ENCODE measurements at regions not wholly inside any gene's neighbourhood (a gene's known extent, or its start where the extent isn't known, plus 50 kb on each side); places are given as distances from the start of the nearest gene placed in this dataset.

GRCh38 chr15:60257591-60258159, 140.1 kb downstream of the ANXA2 start:
- no peaks in the 10 kb centered on the region for H3K4me1 ChIP-seq (ENCODE audit: control insufficient read depth, insufficient read depth, low read length)
- ChIA-PET SMC1A (ENCODE audit: uncharacterized antibody, unreplicated experiment) (interaction anchor here (0.6 kb wide), 2 partner anchors 102 to 104 kb away, joined by 3 read pairs; no protein-coding TSS in a partner anchor), RAD21 (ENCODE audit: unreplicated experiment) (no interaction called here), POLR2A (no interaction called here), CTCF (interaction anchor here (0.7 kb wide), 1 partner anchor 342 kb away, joined by 3 read pairs; no protein-coding TSS in a partner anchor)
- H3K27me3 ChIP-seq (replicated peaks in 1 of 2; ENCODE audit: control insufficient read depth in 2 of 2, insufficient read depth in 2 of 2, low read length in 1 of 2): peaks cover 3 to 4% of the 10 kb centered on the region in 2 experiments; a peak in 2 of 4 replicates
- ATAC-seq (no peak), DNase-seq (ENCODE audit: low read depth, low spot score) (no peak), FAIRE-seq (no peak)
- no peaks in the 10 kb centered on the region for H3K79me2 ChIP-seq (ENCODE audit: control insufficient read depth, insufficient read depth, low read length)
- intact Hi-C loops (cut with micrococcal nuclease; ENCODE audit: unreplicated experiment) (no loop called here), in situ Hi-C loops (cut with MboI) (no loop called here)
- H3K9me3 ChIP-seq (replicated peaks; ENCODE audit: control insufficient read depth, insufficient read depth, low read length): no peaks in the 10 kb centered on the region
- BruUV-seq (replicated peaks): no TSS peak
- H3K27ac ChIP-seq (ENCODE audit: control insufficient read depth, insufficient read depth): no peak overlapping the region
- H3K4me3 ChIP-seq: no peak overlapping the region
- WGBS (ENCODE audit: insufficient coverage, insufficient replicate concordance, low lambda C conversion rate, missing lambda C conversion rate): 8% methylated on average over 5 of the region's 5 CpGs
- H4K20me1 ChIP-seq (ENCODE audit: control insufficient read depth, insufficient read depth): no peaks in the 10 kb centered on the region
- H3K4me2 ChIP-seq (ENCODE audit: control insufficient read depth, insufficient read depth): no peak overlapping the region
- no peak overlapping the region for H3K9ac ChIP-seq (ENCODE audit: control insufficient read depth, insufficient read depth, low read length)
- H3K36me3 ChIP-seq (ENCODE audit: control insufficient read depth in 2 of 2, insufficient read depth in 2 of 2, low read length in 1 of 2): no peaks in the 10 kb centered on the region
- no peak overlapping the region for H2AFZ ChIP-seq (ENCODE audit: control insufficient read depth, low read depth, low read length)
- TF ChIP-seq BMI1 (IDR thresholded peaks at IDR 0.05; ENCODE audit: borderline replicate concordance) (no peak), NR2F1 (conservative IDR thresholded peaks at IDR 0.05) (no peak), RELA (IDR thresholded peaks at IDR 0.05; ENCODE audit: borderline replicate concordance, partially characterized antibody) (no peak), ZZZ3 (IDR thresholded peaks at IDR 0.05; ENCODE audit: control insufficient read depth, insufficient read length, low read depth) (no peak), NKRF (conservative IDR thresholded peaks at IDR 0.05) (no peak), RCOR1 (conservative IDR thresholded peaks at IDR 0.05; ENCODE audit: low read depth, low read length) (no peak), CTCF (IDR thresholded peaks at IDR 0.05 in 2 of 3, conservative IDR thresholded peaks at IDR 0.05 in 1 of 3; ENCODE audit: control insufficient read depth in 2 of 3, extremely low read depth in 1 of 3, insufficient read depth in 1 of 3, low read depth in 3 of 3, low read length in 3 of 3) (no peak), ZNF622 (IDR thresholded peaks at IDR 0.05) (no peak), ETV6 (conservative IDR thresholded peaks at IDR 0.05 in 1 of 2, IDR thresholded peaks at IDR 0.05 in 1 of 2; ENCODE audit: borderline replicate concordance in 1 of 2, low read depth in 1 of 2) (no peak), ZBED1 (IDR thresholded peaks at IDR 0.05; ENCODE audit: borderline replicate concordance) (no peak), TARDBP (IDR thresholded peaks at IDR 0.05; ENCODE audit: borderline replicate concordance) (no peak), TCF12 (IDR thresholded peaks at IDR 0.05; ENCODE audit: low read depth, low read length) (no peak), IRF5 (IDR thresholded peaks at IDR 0.05; ENCODE audit: borderline replicate concordance) (no peak), CBX5 (IDR thresholded peaks at IDR 0.05; ENCODE audit: low read depth) (no peak), ZNF274 (IDR thresholded peaks at IDR 0.05; ENCODE audit: insufficient read depth, insufficient read length) (no peak), CEBPZ (IDR thresholded peaks at IDR 0.05; ENCODE audit: low read depth, low read length) (no peak), BCL11A (IDR thresholded peaks at IDR 0.05; ENCODE audit: low read depth, low read length) (no peak)

All from GM12878 (cell line).